HG02571 (cell line): ENCODE measurements at regions not wholly inside any gene's neighbourhood (a gene's known extent, or its start where the extent isn't known, plus 50 kb on each side); places are given as distances from the start of the nearest gene placed in this dataset.
"Not testable (repeated sequence)": the region's sequence is repeated elsewhere in the genome, so short reads cannot be mapped to it uniquely, and the experiment has no call there.

Experiments used
- ATAC-seq: cut with Tn5 transposase; IDR thresholded peaks from one replicate; pipeline ENCODE4 v1.9.1; 2021; ENCODE audit warnings: mild to moderate bottlenecking, moderate library complexity; ENCODE audit not compliant: unreplicated experiment

GRCh38 chrX:131696989-131697388 lies 153.1 kb downstream of the OR13H1 start:
- not testable (repeated sequence) for ATAC-seq

GRCh38 chrX:131703646-131704045 lies 159.8 kb downstream of the OR13H1 start:
- no peak for ATAC-seq

- ATAC-seq: peak; percentile 55
Measured at GRCh38 chrX:131704136-131704695, 160.3 kb downstream of the OR13H1 start.

- no peak for ATAC-seq
Measured at GRCh38 chrX:131709553-131709952, 165.7 kb downstream of the OR13H1 start.

DNA sequence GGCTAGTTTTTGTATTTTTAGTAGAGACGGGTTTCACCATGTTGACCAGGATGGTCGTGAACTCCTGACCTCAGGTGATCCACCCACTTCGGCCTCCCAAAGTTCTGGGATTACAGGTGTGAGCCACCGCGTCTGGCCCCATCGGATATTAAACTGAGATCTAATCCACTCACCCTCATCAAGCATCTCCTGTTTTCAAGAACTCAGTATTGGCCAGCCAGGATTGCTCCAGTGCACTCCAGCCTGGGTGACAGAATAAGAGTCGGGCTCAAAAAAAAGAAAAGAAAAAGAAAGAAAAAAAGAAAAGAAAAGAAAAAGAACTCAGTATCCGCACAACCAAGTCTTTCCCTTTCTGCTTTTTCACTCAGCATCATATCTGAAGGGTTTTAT lies 167.6 kb downstream of the OR13H1 start:
- ATAC-seq: no peak

DNA sequence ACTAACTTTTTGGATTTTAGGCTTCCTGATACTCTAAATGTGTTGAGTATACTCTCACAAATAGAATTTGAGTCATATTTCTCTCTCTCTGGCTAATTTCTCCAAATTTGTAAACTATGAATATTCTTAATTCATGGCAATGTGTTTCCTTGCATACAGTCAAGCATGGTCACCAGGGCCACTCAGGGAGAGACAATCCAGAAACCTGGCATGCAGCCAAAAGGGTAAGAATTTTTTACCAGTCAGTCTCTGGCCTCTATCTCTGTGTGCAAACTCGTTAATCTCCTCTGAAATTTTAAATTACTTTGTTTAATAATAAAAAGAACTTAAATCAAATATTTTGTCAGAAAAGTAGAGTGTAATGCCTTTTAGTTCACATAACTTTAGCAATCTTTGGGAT lies 179.8 kb downstream of the OR13H1 start:
- no peak for ATAC-seq

- ATAC-seq: no peak
Measured at GRCh38 chrX:131724292-131724691, 180.4 kb downstream of the OR13H1 start.

DNA sequence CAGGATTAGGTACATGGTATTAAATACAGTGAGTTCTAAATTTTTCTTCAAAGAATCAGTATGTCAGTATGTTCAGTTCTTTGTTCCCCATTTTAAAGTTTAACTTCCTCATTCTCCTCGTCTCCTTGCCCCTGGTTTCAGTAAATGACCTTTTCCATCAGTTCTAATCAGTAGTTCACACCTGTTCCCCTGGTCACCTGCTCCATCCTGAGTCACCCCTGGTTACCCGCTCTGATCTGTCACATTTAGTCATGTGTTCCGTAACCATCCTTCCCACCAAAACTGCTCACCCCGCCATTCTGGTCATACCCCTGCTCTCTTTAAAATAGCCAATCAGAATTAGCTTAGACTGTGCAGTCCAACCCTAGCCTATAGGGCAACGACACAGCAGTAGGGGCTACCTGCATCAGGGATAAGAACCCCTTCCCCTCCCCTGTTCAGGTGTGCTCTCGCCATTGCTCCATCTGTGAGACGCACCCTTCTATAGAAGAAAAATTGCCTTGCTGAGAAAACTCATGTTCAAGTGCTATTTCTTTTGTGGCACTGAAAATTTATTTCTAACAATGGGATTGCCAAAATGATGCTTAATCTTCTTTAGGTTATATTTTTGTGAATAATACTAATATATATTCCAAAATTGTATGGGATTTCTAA lies 181.3 kb downstream of the OR13H1 start:
- ATAC-seq: no peak

GRCh38 chrX:131727778-131728177 lies 183.9 kb downstream of the OR13H1 start:
- no peak for ATAC-seq

GRCh38 chrX:131728295-131729145 lies 184.6 kb downstream of the OR13H1 start:
- peak; percentile 57 for ATAC-seq

- ATAC-seq: peak; percentile 64
Measured at GRCh38 chrX:131729295-131729694, 185.4 kb downstream of the OR13H1 start.

- ATAC-seq: no peak
Measured at GRCh38 chrX:131734621-131735020, 190.7 kb downstream of the OR13H1 start.

- no peak for ATAC-seq
Measured at GRCh38 chrX:131735127-131735526, 191.3 kb downstream of the OR13H1 start.

GRCh38 chrX:131739823-131740222 lies 195.9 kb downstream of the OR13H1 start:
- no peak for ATAC-seq

DNA sequence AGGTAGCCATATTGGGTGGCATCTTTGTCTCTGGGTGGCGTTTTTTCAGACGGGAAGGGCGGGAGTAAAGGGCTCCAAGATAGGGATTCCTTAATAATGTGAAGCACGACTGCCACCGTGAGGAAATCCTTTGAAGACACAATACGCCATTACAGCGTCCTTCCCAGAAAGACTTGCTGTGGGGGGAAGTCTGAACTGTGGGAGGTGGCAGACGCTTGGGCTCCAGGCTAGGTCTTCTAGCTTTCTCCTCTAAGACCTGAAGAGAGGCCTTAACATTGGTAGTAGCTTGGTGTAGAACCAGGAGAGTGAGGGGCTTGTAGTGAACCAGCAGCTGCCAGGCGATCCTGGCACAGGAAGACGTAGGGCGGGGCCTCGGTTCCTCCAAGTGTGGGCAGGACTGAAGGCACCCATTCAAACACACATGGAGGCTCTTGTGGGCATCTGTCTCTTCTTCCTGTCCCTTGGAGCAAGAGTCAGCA lies 197.3 kb downstream of the OR13H1 start:
- peak; percentile 55 for ATAC-seq

DNA sequence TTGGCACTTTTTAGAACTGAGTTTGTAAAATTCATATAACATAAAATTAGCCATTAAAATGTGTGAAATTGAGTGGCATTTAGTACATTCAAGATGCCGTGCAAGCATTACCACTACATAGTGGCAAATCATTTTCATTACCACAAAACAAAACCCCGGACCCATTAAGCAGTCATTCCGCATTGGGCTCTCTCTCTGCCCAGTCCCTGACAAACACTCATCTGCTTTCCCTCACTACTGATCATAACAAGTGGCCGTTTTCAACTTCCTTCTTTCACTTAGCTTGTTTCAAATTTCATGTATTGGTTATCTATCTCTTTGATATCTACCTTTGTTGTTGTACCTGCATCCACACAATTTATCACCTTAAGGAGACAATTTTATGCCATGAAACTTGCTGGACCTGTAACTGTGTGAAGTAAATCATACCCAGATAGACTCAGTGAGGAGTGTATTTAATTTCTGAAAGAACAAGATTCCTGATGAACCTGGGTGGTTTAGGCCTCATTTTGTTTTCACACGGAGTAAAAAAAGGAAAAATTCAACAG lies 202.1 kb downstream of the OR13H1 start:
- no peak for ATAC-seq

GRCh38 chrX:131746491-131746968 lies 202.7 kb downstream of the OR13H1 start:
- ATAC-seq: peak; percentile 37

DNA sequence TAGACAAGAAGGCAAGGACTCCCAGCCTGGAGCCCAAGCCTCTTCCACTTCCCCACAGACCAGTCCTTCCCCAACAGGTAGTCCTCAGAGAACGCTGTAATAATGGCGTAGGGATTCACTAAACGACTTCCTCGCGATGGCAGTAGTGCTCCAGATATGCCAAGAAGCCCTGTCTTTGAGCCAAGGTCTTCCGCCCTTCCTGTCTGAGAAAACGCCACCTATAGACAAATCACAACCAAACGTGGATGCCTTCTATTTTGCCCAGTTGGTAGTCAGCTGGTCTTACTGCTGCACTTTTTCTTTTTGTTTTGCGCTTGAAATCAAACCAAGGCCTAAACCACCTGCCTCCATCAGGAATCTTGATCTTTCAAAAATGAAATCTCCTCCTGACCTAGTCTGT lies 203.3 kb downstream of the OR13H1 start:
- ATAC-seq: peak; percentile 62

- ATAC-seq: peak; percentile 44
Measured at GRCh38 chrX:131752493-131753198, 208.8 kb downstream of the OR13H1 start.

DNA sequence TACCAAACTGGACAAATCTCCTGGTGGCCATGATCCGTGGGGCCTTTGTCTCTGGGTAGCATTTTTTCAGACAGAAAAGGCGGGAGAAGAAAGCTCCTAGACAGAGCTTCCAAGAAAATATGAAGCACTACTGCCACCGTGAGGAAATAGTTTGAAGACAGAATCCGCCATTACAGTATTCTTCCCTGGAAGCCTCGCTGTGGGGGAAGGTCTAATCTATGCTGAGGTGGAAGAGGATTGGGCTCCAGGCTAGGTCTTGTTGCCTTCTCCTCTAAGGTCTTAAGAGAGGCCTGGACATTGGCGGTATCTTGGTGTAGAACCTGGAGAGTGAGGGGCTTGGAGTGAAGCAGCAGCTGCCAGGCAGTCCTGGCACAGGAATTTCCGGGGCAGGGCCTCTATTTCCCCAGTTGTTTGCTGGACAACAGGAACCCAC lies 218.9 kb downstream of the OR13H1 start:
- peak; percentile 42 for ATAC-seq

GRCh38 chrX:131763674-131764073 lies 219.8 kb downstream of the OR13H1 start:
- peak; percentile 66 for ATAC-seq
